Hepatocyte (in vitro differentiated cells): ENCODE measurements at regions not wholly inside any gene's neighbourhood (a gene's known extent, or its start where the extent isn't known, plus 50 kb on each side); places are given as distances from the start of the nearest gene placed in this dataset.

Experiments
- EZH2 ChIP-seq: fragments of 200-600 bp; sonication (generic); IDR thresholded peaks from 2 replicates; pipeline ENCODE4 v1.6.1; 2016; ENCODE audit warnings: antibody characterized with exemption, mild to moderate bottlenecking, borderline replicate concordance
- EZH2phosphoT487 ChIP-seq: fragments of 200-600 bp; sonication (generic); IDR thresholded peaks from one replicate; pipeline ENCODE4 v1.6.1; 2018; ENCODE audit warnings: antibody characterized with exemption, mild to moderate bottlenecking, low read depth, moderate library complexity; ENCODE audit not compliant: unreplicated experiment, severe bottlenecking
- TF ChIP-seq, protein P1 (sequence below): fragments of 200-600 bp; sonication (generic); IDR thresholded peaks from 2 replicates; pipeline ENCODE4 v1.5.1; 2016; ENCODE audit warnings: antibody characterized with exemption, mild to moderate bottlenecking; ENCODE audit not compliant: poor library complexity

DNA sequence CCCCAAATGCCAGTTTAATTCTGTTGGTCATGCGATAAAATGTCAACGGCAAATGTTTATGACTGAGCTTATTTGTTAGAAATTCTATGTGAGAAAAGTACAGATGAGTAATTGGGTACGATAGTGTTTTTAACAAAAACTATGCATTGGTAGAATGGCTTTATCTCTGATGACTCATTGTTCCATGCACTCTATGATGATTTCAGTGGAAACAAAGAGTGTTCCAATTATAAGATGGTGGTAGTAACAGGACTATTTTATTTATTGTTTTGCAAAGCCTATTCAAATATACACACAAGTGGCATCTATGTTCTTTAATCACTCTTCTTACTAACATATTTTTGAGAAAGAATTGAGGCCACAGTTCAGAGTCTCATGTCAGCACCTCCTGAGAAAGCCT lies 353.7 kb upstream of the IRX2 start:
- TF ChIP-seq, protein P1, sequence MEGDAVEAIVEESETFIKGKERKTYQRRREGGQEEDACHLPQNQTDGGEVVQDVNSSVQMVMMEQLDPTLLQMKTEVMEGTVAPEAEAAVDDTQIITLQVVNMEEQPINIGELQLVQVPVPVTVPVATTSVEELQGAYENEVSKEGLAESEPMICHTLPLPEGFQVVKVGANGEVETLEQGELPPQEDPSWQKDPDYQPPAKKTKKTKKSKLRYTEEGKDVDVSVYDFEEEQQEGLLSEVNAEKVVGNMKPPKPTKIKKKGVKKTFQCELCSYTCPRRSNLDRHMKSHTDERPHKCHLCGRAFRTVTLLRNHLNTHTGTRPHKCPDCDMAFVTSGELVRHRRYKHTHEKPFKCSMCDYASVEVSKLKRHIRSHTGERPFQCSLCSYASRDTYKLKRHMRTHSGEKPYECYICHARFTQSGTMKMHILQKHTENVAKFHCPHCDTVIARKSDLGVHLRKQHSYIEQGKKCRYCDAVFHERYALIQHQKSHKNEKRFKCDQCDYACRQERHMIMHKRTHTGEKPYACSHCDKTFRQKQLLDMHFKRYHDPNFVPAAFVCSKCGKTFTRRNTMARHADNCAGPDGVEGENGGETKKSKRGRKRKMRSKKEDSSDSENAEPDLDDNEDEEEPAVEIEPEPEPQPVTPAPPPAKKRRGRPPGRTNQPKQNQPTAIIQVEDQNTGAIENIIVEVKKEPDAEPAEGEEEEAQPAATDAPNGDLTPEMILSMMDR = no peak
- no peak for TF ChIP-seq EZH2phosphoT487
- no peak for TF ChIP-seq EZH2
